NT2/D1 (cell line): ENCODE measurements at regions not wholly inside any gene's neighbourhood (a gene's known extent, or its start where the extent isn't known, plus 50 kb on each side); places are given as distances from the start of the nearest gene placed in this dataset.

Source experiments
- YY1 ChIP-seq: IDR thresholded peaks from 2 replicates; pipeline ENCODE4 v1.6.1; 2011; ENCODE audit not compliant: insufficient read length, insufficient read depth
- ZNF274 ChIP-seq: IDR thresholded peaks from 2 replicates; pipeline ENCODE4 v1.6.1; 2011; ENCODE audit warnings: mild to moderate bottlenecking, low read depth, low read length

GRCh38 chr4:159506801-159507517 lies 404.1 kb downstream of the RAPGEF2 start:
- TF ChIP-seq YY1 (no peak), ZNF274 (no peak)
